Right lobe of liver (tissue), 6 donors: ENCODE measurements at regions not wholly inside any gene's neighbourhood (a gene's known extent, or its start where the extent isn't known, plus 50 kb on each side); places are given as distances from the start of the nearest gene placed in this dataset.

Source experiments
- ATAC-seq, 4 donors: fragments of 200-7000 bp; cut with Tn5 transposase; one replicate each; pipeline ENCODE4 v1.9.1; 2020; ENCODE audit warnings: mild to moderate bottlenecking in 4 of 4, moderate library complexity in 4 of 4
- DNase-seq, 3 donors: peaks; one replicate each; pipeline ENCODE4 v3.0.0-alpha.2; 2020
- H3K27ac ChIP-seq, 3 donors: fragments of 200-600 bp; one replicate each; pipeline ENCODE4 v1.8.0; 2022
- H3K27me3 ChIP-seq, 2 donors: fragments of 200-600 bp; one replicate each; pipeline ENCODE4 v1.8.0; 2022
- H3K36me3 ChIP-seq, 4 donors: fragments of 200-600 bp; sonication (generic) in 1 of 4; one replicate each; pipeline versions ENCODE4 v1.5.1 to v1.8.0; 2017 to 2022; ENCODE audit warnings: control low read depth in 1 of 4
- H3K4me1 ChIP-seq, 4 donors: fragments of 200-600 bp; sonication (generic) in 1 of 4; one replicate each; pipeline versions ENCODE4 v1.5.1 to v1.8.0; 2017 to 2022; ENCODE audit warnings: control low read depth in 1 of 4
- H3K4me3 ChIP-seq, 3 donors: fragments of 200-600 bp; one replicate each; pipeline ENCODE4 v1.8.0; 2022
- H3K9me3 ChIP-seq, 4 donors: fragments of 200-600 bp; sonication (generic) in 1 of 4; one replicate each; pipeline versions ENCODE4 v1.5.1 to v1.8.0; 2017 to 2022; ENCODE audit warnings: control low read depth in 1 of 4
- CTCF ChIP-seq, 4 donors: fragments of 200-600 bp in 3 of 4; fragments of 450-650 bp in 1 of 4; IDR thresholded peaks; one replicate each; pipeline versions ENCODE4 v1.5.1 to v1.8.0; 2016 to 2022; ENCODE audit warnings: antibody characterized with exemption in 4 of 4, mild to moderate bottlenecking in 2 of 4
- POLR2A ChIP-seq: fragments of 450-650 bp; IDR thresholded peaks from one replicate; pipeline ENCODE4 v1.6.1; 2017; ENCODE audit warnings: antibody characterized with exemption, mild to moderate bottlenecking
- WGBS: methylation state at CpG from one replicate; pipeline ENCODE4 v1.1.6; 2018; ENCODE audit warnings: low coverage, low lambda C conversion rate; ENCODE audit not compliant: insufficient coverage; ENCODE audit errors: missing lambda C conversion rate; 5-methylcytosine and 5-hydroxymethylcytosine counted together
- intact Hi-C, 2 donors: fragments of 100-400 bp; cut with DNase I; formaldehyde crosslinking; loops; one replicate each; pipeline versions ENCODE4 v1.11.2 to v1.14.1; 2022
- donor health status: DM: no; HTN: yes; CAD: no.
- donor health status: DM: no; HTN: no; CAD: no.
- donor health status: DM: no; HTN: no; CAD: no.
- donor health status: DM: no; HTN: yes; CAD: no.
- donor health status: DM: no; HTN: yes; CAD: no.

- no peak for ATAC-seq
- WGBS = 37% methylated on average over 2 of the region's 2 CpGs
- Histone ChIP-seq H3K9me3 (no peaks in the 10 kb centered on the region), H3K27me3 (no peaks in the 10 kb centered on the region), H3K4me1 (no peaks in the 10 kb centered on the region), H3K36me3 (no peaks in the 10 kb centered on the region), H3K4me3 (no peak overlapping the region), H3K27ac (no peak overlapping the region)
- intact Hi-C loops = no loop called here
- TF ChIP-seq POLR2A = no peak
- TF ChIP-seq CTCF (IDR thresholded peaks at IDR 0.05) = no peak
- DNase-seq = no peak
Observed at GRCh38 chr4:175103403-175103802, 185.2 kb downstream of the ADAM29 start.

GRCh38 chr4:175106301-175106700 lies 188.1 kb downstream of the ADAM29 start:
- 55% methylated on average over 2 of the region's 2 CpGs for WGBS
- H3K27me3 ChIP-seq = no peaks in the 10 kb centered on the region
- H3K36me3 ChIP-seq = no peaks in the 10 kb centered on the region
- ATAC-seq = no peak
- no peak overlapping the region for H3K4me3 ChIP-seq
- no peak overlapping the region for H3K27ac ChIP-seq
- no peaks in the 10 kb centered on the region for H3K4me1 ChIP-seq
- no peak for DNase-seq
- TF ChIP-seq POLR2A (no peak), CTCF (IDR thresholded peaks at IDR 0.05) (no peak)
- no peaks in the 10 kb centered on the region for H3K9me3 ChIP-seq
- intact Hi-C loops = no loop called here

GRCh38 chr4:175109933-175110332 lies 191.8 kb downstream of the ADAM29 start:
- ATAC-seq (no peak), DNase-seq (no peak)
- Histone ChIP-seq H3K27me3 (no peaks in the 10 kb centered on the region), H3K27ac (no peak overlapping the region), H3K4me3 (no peak overlapping the region), H3K9me3 (no peaks in the 10 kb centered on the region), H3K36me3 (no peaks in the 10 kb centered on the region), H3K4me1 (no peaks in the 10 kb centered on the region)
- intact Hi-C loops = no loop called here
- TF ChIP-seq CTCF (IDR thresholded peaks at IDR 0.05) = no peak
- TF ChIP-seq POLR2A = no peak
- WGBS = 48% methylated on average over 2 of the region's 5 CpGs

GRCh38 chr4:175125410-175126068 lies 207.4 kb downstream of the ADAM29 start:
- intact Hi-C loops = no loop called here
- Histone ChIP-seq H3K4me1 (no peaks in the 10 kb centered on the region), H3K27ac (no peak overlapping the region), H3K36me3 (no peaks in the 10 kb centered on the region), H3K4me3 (no peak overlapping the region), H3K9me3 (no peaks in the 10 kb centered on the region), H3K27me3 (no peaks in the 10 kb centered on the region)
- ATAC-seq (no peak), DNase-seq (no peak)
- TF ChIP-seq POLR2A (no peak), CTCF (IDR thresholded peaks at IDR 0.05) (no peak)
- 63% methylated on average over 4 of the region's 4 CpGs for whole genome bisulfite sequencing

GRCh38 chr4:175127314-175127713 lies 209.2 kb downstream of the ADAM29 start:
- TF ChIP-seq CTCF (IDR thresholded peaks at IDR 0.05) = no peak
- WGBS = 73% methylated on average over 2 of the region's 2 CpGs

More at GRCh38 chr4:175127314-175127713, 209.2 kb downstream of the ADAM29 start:
- H3K9me3 ChIP-seq = no peaks in the 10 kb centered on the region
- H3K27me3 ChIP-seq = no peaks in the 10 kb centered on the region
- no peaks in the 10 kb centered on the region for H3K36me3 ChIP-seq
- intact Hi-C loops = no loop called here
- ATAC-seq (no peak), DNase-seq (no peak)
- no peak overlapping the region for H3K27ac ChIP-seq
- H3K4me1 ChIP-seq = no peaks in the 10 kb centered on the region
- no peak overlapping the region for H3K4me3 ChIP-seq
